Panc1 (cell line): ENCODE measurements at regions not wholly inside any gene's neighbourhood (a gene's known extent, or its start where the extent isn't known, plus 50 kb on each side); places are given as distances from the start of the nearest gene placed in this dataset.

Source experiments
- ATAC-seq: fragments of 200-7000 bp; cut with Tn5 transposase; 2 replicates; pipeline ENCODE4 v1.9.1; 2020; ENCODE audit warnings: mild to moderate bottlenecking, moderate library complexity
- BruUV-seq: library from RNA; stranded (reverse); fragments of 400-500 nt; replicated peaks from 2 replicates; lab custom pipeline; 2021; lab: Mats Ljungman, UMichigan
- CTCF ChIA-PET: fragments of 300-600 bp; sonication (Branson Sonifier 250); formaldehyde crosslinking; loops from one replicate; lab custom pipeline; 2022; ENCODE audit warnings: antibody characterized with exemption; lab: Charles Lee
- POLR2A ChIA-PET: fragments of 300-600 bp; sonication (Branson Sonifier 250); formaldehyde crosslinking; loops from one replicate; lab custom pipeline; 2022; ENCODE audit warnings: antibody characterized with exemption; lab: Charles Lee
- DNase-seq: peaks from one replicate; pipeline ENCODE4 v3.0.0-alpha.2; 2010; ENCODE audit warnings: low read depth, low spot score
- H3K27ac ChIP-seq: 2 replicates; pipeline ENCODE4 v1.5.1; 2011; ENCODE audit warnings: mild to moderate bottlenecking, low read length, inconsistent platforms
- H3K27me3 ChIP-seq: fragments of 200-500 bp; sonication (Bioruptor generic); 2 replicates; pipeline ENCODE4 v1.6.0; 2014; ENCODE audit warnings: low read length, inconsistent platforms; ENCODE audit not compliant: control insufficient read depth, insufficient read depth
- H3K36me3 ChIP-seq: fragments of 200-500 bp; sonication (Bioruptor generic); 2 replicates; pipeline ENCODE4 v1.5.1; 2014; ENCODE audit warnings: inconsistent platforms, mild to moderate bottlenecking, low read length, moderate library complexity; ENCODE audit not compliant: control insufficient read depth, insufficient read depth
- H3K4me1 ChIP-seq: 2 replicates; pipeline ENCODE4 v1.5.1; 2011; ENCODE audit warnings: inconsistent platforms, mild to moderate bottlenecking, low read length, moderate library complexity; ENCODE audit not compliant: control insufficient read depth, insufficient read depth
- H3K4me3 ChIP-seq, 2 experiments: 2 replicates each; pipeline ENCODE4 v1.5.1; 2011 to 2012; ENCODE audit warnings: low read depth in 2 of 2, low read length in 2 of 2, mild to moderate bottlenecking in 2 of 2, inconsistent platforms in 1 of 2, moderate library complexity in 1 of 2
- H3K9me3 ChIP-seq: fragments of 200-500 bp; sonication (Bioruptor generic); 2 replicates; pipeline ENCODE4 v1.5.1; 2014; ENCODE audit warnings: low read depth, mild to moderate bottlenecking, inconsistent platforms, low read length, moderate library complexity; ENCODE audit not compliant: control insufficient read depth, insufficient read depth
- CTCF ChIP-seq: fragments of 450-650 bp; IDR thresholded peaks from 2 replicates; pipeline ENCODE4 v1.5.1; 2017; ENCODE audit warnings: mild to moderate bottlenecking
- POLR2AphosphoS5 ChIP-seq: IDR thresholded peaks from 2 replicates; pipeline ENCODE4 v1.6.1; 2012; ENCODE audit warnings: mild to moderate bottlenecking, low read depth, low read length, moderate library complexity
- REST ChIP-seq, 2 experiments: IDR thresholded peaks; 2 replicates each; pipeline ENCODE4 v1.6.1; 2011 to 2012; ENCODE audit warnings: low read depth in 2 of 2, control low read depth in 1 of 2, low read length in 1 of 2, mild to moderate bottlenecking in 1 of 2, moderate library complexity in 1 of 2; ENCODE audit not compliant: insufficient read depth in 1 of 2
- SIN3A ChIP-seq: IDR thresholded peaks from 2 replicates; pipeline ENCODE4 v1.6.1; 2012; ENCODE audit warnings: low read depth, mild to moderate bottlenecking, low read length, moderate library complexity, borderline replicate concordance; ENCODE audit not compliant: insufficient read depth
- TCF7L2 ChIP-seq: IDR thresholded peaks from 2 replicates; pipeline ENCODE4 v1.6.1; 2011; ENCODE audit warnings: mild to moderate bottlenecking, low read depth, low read length, inconsistent platforms
- in situ Hi-C: cut with HindIII; loops from 2 replicates; pipeline ENCODE4 v1.10.0; 2016; ENCODE audit warnings: low sequenced_read_pairs, low pct_unique_long_range_greater_than_20kb
- intact Hi-C: fragments of 100-400 bp; cut with micrococcal nuclease; formaldehyde crosslinking; loops from one replicate; pipeline ENCODE4 v1.10.0; 2022; ENCODE audit not compliant: unreplicated experiment

DNA sequence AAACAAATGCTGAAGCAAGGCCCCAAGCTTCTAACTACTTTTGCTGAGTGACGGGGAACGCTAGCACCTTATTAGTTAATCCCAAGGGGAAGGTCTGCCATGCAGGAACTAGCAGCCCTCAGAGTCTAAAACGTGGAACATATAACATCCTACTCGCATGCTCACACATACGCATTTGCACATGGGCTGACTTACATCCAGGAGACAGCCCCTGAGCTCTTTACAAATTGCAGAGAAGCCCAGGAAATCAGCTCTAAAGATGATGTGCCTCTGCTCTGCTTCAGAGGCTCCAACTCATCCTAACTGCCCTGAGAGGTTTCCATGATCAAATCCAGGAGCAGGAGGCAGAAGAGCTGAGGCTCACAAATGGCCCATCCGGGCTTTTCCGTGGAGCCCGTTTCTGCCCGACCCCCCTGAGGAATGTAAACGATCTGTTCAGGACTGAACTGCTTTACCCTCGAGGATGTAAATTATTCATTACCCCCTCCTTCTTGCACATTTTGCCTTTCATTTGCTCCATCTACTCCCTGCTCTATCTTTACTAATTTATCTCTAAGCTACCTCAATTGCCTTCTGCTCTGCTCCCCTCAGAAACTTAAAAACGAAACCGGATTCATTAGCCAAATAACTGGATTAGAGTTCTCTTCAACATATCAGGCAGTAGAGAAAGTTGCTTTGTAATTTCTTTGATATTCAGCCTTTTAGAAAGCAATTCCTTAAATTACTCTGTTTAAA, 141.9 kb upstream of the CCDC54 start:
- H3K9me3 ChIP-seq = no peaks in the 10 kb centered on the region
- peaks cover 2% of the 10 kb centered on the region; the same call in 1 of the 2 replicates for H3K27me3 ChIP-seq
- intact Hi-C loops = loop anchor here (2.0 to 10.0 kb wide), 5 partner anchors 187 to 689 kb away; partner anchors contain the start of gene BBX
- 0 out of 2 replicates have a peak, but pooled peaks cover 5% of the 10 kb centered on the region for H3K4me1 ChIP-seq
- BruUV-seq = no TSS peak
- H3K27ac ChIP-seq = peak overlapping the region; percentile 62
- TF ChIP-seq SIN3A = no peak
- no peak for TF ChIP-seq CTCF
- TF ChIP-seq POLR2AphosphoS5 = no peak
- TF ChIP-seq REST (IDR thresholded peaks at IDR 0.05; ENCODE audit: insufficient read depth in 1 of 2, low read depth in 2 of 2, low read length in 1 of 2) = no peak
- no peak for TF ChIP-seq TCF7L2
- peak overlapping the region; percentile 52 to 54 for H3K4me3 ChIP-seq
- ATAC-seq = peak; percentile 45
- ChIA-PET POLR2A (no interaction called here), CTCF (interaction anchor here (0.6 to 1.1 kb wide), 5 partner anchors 36 to 610 kb away, joined by 3 to 7 read pairs (median 3); no protein-coding TSS in a partner anchor)
- in situ Hi-C loops = no loop called here
- no peaks in the 10 kb centered on the region for H3K36me3 ChIP-seq
- no peak for DNase-seq

DNA sequence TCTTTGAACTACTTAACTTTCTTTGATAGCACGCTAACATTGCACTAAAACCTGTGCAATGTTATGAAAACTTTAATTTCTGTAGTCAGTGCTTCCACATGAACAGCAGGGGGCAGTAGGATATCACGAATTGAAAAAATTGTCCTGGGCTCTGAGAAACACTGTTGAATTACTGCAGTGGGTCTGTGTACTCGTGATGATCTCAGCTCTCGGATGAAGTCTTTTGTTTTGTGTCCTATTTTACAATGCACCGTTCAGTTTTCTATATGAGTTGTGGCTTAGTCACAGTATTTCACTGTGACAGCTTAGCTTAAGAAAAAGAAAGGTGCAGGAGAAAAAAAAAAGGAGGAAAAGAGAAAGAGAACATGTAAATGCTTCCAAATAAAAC, 141.3 kb upstream of the CCDC54 start:
- peak; percentile 87 for TF ChIP-seq CTCF
- no peak for TF ChIP-seq SIN3A
- Histone ChIP-seq H3K4me3 (peak overlapping the region; percentile 52 to 54), H3K9me3 (no peaks in the 10 kb centered on the region), H3K27ac (peak overlapping the region; percentile 62; the same call in 1 of the 2 replicates), H3K27me3 (peaks cover 2% of the 10 kb centered on the region; the same call in 1 of the 2 replicates), H3K4me1 (0 out of 2 replicates have a peak, but pooled peaks cover 5% of the 10 kb centered on the region), H3K36me3 (no peaks in the 10 kb centered on the region)
- in situ Hi-C loops = no loop called here
- ChIA-PET POLR2A (no interaction called here), CTCF (interaction anchor here (0.7 to 1.0 kb wide), 2 partner anchors 63 to 610 kb away, joined by 3 read pairs; no protein-coding TSS in a partner anchor)
- BruUV-seq = no TSS peak
- DNase-seq = peak; percentile 68
- peak; percentile 77 for ATAC-seq
- intact Hi-C loops = loop anchor here (2.0 to 10.0 kb wide), 6 partner anchors 187 to 689 kb away; partner anchors contain the start of gene BBX
